Activated CD8-positive, alpha-beta T cell treated with anti-CD3 and anti-CD28 coated beads for 36 hours (primary cell): ENCODE measurements at regions not wholly inside any gene's neighbourhood (a gene's known extent, or its start where the extent isn't known, plus 50 kb on each side); places are given as distances from the start of the nearest gene placed in this dataset.

Source experiments
- ATAC-seq: fragments of 200-7000 bp; cut with Tn5 transposase; one replicate; pipeline ENCODE4 v1.10.0; 2021; ENCODE audit warnings: mild to moderate bottlenecking, moderate library complexity
- CTCF ChIA-PET: fragments of 350-600 bp; sonication (Branson Sonifier 250); formaldehyde crosslinking; loops from one replicate; lab custom pipeline; 2021; ENCODE audit warnings: antibody characterized with exemption; lab: Charles Lee
- POLR2A ChIA-PET: fragments of 350-600 bp; sonication (Branson Sonifier 250); formaldehyde crosslinking; loops from one replicate; lab custom pipeline; 2021; ENCODE audit warnings: antibody characterized with exemption; lab: Charles Lee
- DNase-seq: peaks from one replicate; pipeline ENCODE4 v3.0.0-alpha.2; 2020
- H3K27ac Mint-ChIP-seq: one replicate; pipeline ENCODE4 v1.8.0; 2021; ENCODE audit warnings: mild to moderate bottlenecking, mixed read lengths
- H3K27me3 Mint-ChIP-seq: one replicate; pipeline ENCODE4 v1.8.0; 2021; ENCODE audit warnings: mixed read lengths
- H3K36me3 Mint-ChIP-seq: one replicate; pipeline ENCODE4 v1.8.0; 2021; ENCODE audit warnings: low read depth, mixed read lengths
- H3K4me1 Mint-ChIP-seq: one replicate; pipeline ENCODE4 v1.8.0; 2021; ENCODE audit warnings: low read depth, mixed read lengths
- H3K4me3 Mint-ChIP-seq: one replicate; pipeline ENCODE4 v1.8.0; 2021; ENCODE audit warnings: mild to moderate bottlenecking, moderate library complexity, mixed read lengths
- H3K9me3 Mint-ChIP-seq: one replicate; pipeline ENCODE4 v1.8.0; 2021; ENCODE audit warnings: mixed read lengths
- intact Hi-C: fragments of 100-400 bp; cut with micrococcal nuclease; formaldehyde crosslinking; loops from one replicate; pipeline ENCODE4 v1.10.0; 2022
- TF ChIP-seq, protein P1 (sequence below): fragments of 200-600 bp; IDR thresholded peaks from one replicate; pipeline ENCODE4 v1.8.0; 2022; ENCODE audit warnings: antibody characterized with exemption, mild to moderate bottlenecking

DNA sequence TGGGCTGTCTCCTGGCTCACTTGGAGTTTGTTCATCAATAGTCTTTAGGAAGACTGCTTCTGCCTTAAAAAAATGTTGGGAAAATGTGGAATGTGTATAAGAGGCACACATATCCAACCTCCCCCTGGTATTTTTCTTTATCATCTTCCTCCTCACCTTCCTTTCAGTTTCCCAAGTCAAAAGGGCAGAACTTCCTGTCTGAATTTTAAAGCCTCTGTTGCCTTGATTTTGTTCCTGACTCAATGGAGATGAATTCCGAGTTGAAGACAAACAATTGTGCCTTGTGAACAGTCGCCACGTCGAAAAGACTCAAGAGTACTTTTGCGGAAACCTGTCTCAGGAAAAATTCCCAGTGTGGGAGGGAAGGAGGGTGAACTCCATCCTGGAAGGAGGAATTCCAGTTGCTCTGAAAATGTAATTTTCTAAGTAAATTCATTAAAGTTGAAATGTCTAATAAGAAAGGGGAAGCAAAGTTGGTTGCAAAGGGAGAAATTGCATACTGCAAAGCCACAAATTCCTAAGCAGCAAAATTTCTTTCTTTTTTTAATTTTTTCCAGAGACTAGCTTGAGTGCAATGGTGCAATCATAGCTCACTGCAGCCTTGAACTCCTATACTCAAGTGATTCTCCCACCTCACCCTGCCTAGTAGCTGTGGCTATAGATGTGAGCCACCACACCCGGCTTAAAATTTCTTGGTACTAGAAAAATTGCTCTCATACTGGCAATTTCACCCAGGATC is 50.2 kb upstream of the ELK3 start:
- intact Hi-C loops = no loop called here
- DNase-seq = no peak
- no peak for ATAC-seq
- Mint-ChIP-seq H3K27ac (peak overlapping the region; percentile 9), H3K4me1 (peaks cover 22% of the 10 kb centered on the region), H3K4me3 (no peak overlapping the region), H3K36me3 (no peaks in the 10 kb centered on the region), H3K27me3 (no peaks in the 10 kb centered on the region), H3K9me3 (no peaks in the 10 kb centered on the region)
- ChIA-PET CTCF (no interaction called here), POLR2A (no interaction called here)
- TF ChIP-seq, protein P1, sequence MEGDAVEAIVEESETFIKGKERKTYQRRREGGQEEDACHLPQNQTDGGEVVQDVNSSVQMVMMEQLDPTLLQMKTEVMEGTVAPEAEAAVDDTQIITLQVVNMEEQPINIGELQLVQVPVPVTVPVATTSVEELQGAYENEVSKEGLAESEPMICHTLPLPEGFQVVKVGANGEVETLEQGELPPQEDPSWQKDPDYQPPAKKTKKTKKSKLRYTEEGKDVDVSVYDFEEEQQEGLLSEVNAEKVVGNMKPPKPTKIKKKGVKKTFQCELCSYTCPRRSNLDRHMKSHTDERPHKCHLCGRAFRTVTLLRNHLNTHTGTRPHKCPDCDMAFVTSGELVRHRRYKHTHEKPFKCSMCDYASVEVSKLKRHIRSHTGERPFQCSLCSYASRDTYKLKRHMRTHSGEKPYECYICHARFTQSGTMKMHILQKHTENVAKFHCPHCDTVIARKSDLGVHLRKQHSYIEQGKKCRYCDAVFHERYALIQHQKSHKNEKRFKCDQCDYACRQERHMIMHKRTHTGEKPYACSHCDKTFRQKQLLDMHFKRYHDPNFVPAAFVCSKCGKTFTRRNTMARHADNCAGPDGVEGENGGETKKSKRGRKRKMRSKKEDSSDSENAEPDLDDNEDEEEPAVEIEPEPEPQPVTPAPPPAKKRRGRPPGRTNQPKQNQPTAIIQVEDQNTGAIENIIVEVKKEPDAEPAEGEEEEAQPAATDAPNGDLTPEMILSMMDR = no peak
